ENCODE measurements at regions not wholly inside any gene's neighbourhood (a gene's known extent, or its start where the extent isn't known, plus 50 kb on each side); places are given as distances from the start of the nearest gene placed in this dataset.

GRCh38 chr16:8492690-8493089, 97.6 kb downstream of the TMEM114 start:
- CTCF ChIA-PET = no interaction called here
- Histone ChIP-seq H3K4me1 (no peaks in the 10 kb centered on the region), H3K27ac (no peak overlapping the region), H3K4me3 (no peak overlapping the region), H3K9me3 (no peaks in the 10 kb centered on the region), H3K4me2 (no peak overlapping the region)
- TF ChIP-seq RARB (CRISPR knock-in tag; IDR thresholded peaks at IDR 0.05) (no peak), KDM1A (IDR thresholded peaks at IDR 0.05; ENCODE audit: low read depth) (no peak), EHMT2 (IDR thresholded peaks at IDR 0.05; ENCODE audit: low read depth) (no peak)
- ATAC-seq = no peak
- no peak for FAIRE-seq
- no peak for DNase-seq (ENCODE audit: low read depth in 1 of 2, low spot score in 1 of 2)
- POLR2A ChIA-PET = no interaction called here

DNA sequence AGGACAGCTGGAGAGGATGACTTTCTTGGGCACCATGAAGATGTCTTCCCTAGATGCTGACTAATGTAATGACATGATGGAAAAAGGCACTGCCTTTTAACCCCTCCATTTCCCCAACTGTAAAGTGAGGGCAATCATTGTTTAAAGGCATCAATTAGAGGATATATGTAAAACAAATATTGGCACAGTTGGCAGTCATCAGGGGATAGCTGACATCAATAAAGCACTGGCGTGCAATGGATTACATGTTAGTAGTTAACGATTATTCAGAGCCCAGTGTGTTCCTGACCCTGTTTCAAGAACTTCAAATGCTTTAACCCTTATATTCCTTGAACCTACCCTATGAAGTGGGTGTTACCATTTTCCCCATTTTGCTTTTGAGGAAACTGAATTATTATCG, 100.7 kb downstream of the TMEM114 start:
- Histone ChIP-seq H3K4me2 (no peak overlapping the region), H3K4me3 (no peak overlapping the region), H3K27ac (no peak overlapping the region), H3K9me3 (no peaks in the 10 kb centered on the region), H3K4me1 (no peaks in the 10 kb centered on the region)
- POLR2A ChIA-PET = no interaction called here
- FAIRE-seq (no peak), DNase-seq (ENCODE audit: low read depth in 1 of 2, low spot score in 1 of 2) (no peak), ATAC-seq (no peak)
- WGBS (ENCODE audit: missing lambda C conversion rate) = 1% methylated on average over 3 of the region's 3 CpGs
- no peak for TF ChIP-seq JUNB (IDR thresholded peaks at IDR 0.05)
- no peak for TF ChIP-seq FOSB (CRISPR knock-in tag; IDR thresholded peaks at IDR 0.05)
- no peak for TF ChIP-seq POLR2AphosphoS2 (conservative IDR thresholded peaks at IDR 0.05; ENCODE audit: low read length)
- no peak for TF ChIP-seq CHD4 (IDR thresholded peaks at IDR 0.05; ENCODE audit: borderline replicate concordance)
- TF ChIP-seq NFE2L2 (conservative IDR thresholded peaks at IDR 0.05; ENCODE audit: low read length) = no peak
- TF ChIP-seq RCOR1 (IDR thresholded peaks at IDR 0.05; ENCODE audit: low read depth, low read length) = no peak
- TF ChIP-seq, protein P1, sequence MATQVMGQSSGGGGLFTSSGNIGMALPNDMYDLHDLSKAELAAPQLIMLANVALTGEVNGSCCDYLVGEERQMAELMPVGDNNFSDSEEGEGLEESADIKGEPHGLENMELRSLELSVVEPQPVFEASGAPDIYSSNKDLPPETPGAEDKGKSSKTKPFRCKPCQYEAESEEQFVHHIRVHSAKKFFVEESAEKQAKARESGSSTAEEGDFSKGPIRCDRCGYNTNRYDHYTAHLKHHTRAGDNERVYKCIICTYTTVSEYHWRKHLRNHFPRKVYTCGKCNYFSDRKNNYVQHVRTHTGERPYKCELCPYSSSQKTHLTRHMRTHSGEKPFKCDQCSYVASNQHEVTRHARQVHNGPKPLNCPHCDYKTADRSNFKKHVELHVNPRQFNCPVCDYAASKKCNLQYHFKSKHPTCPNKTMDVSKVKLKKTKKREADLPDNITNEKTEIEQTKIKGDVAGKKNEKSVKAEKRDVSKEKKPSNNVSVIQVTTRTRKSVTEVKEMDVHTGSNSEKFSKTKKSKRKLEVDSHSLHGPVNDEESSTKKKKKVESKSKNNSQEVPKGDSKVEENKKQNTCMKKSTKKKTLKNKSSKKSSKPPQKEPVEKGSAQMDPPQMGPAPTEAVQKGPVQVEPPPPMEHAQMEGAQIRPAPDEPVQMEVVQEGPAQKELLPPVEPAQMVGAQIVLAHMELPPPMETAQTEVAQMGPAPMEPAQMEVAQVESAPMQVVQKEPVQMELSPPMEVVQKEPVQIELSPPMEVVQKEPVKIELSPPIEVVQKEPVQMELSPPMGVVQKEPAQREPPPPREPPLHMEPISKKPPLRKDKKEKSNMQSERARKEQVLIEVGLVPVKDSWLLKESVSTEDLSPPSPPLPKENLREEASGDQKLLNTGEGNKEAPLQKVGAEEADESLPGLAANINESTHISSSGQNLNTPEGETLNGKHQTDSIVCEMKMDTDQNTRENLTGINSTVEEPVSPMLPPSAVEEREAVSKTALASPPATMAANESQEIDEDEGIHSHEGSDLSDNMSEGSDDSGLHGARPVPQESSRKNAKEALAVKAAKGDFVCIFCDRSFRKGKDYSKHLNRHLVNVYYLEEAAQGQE (IDR thresholded peaks at IDR 0.05) = no peak
- no peak for TF ChIP-seq ELK1 (IDR thresholded peaks at IDR 0.05; ENCODE audit: low read depth, low read length)
- TF ChIP-seq ESRRA (IDR thresholded peaks at IDR 0.05; ENCODE audit: borderline replicate concordance, low read length) = no peak
- no peak for TF ChIP-seq SREBF2 (IDR thresholded peaks at IDR 0.05)
- TF ChIP-seq, protein P2, sequence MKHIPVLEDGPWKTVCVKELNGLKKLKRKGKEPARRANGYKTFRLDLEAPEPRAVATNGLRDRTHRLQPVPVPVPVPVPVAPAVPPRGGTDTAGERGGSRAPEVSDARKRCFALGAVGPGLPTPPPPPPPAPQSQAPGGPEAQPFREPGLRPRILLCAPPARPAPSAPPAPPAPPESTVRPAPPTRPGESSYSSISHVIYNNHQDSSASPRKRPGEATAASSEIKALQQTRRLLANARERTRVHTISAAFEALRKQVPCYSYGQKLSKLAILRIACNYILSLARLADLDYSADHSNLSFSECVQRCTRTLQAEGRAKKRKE (CRISPR knock-in tag; IDR thresholded peaks at IDR 0.05; ENCODE audit: low read depth) = no peak
- TF ChIP-seq NR3C1 (IDR thresholded peaks at IDR 0.05) = no peak
- CTCF ChIA-PET = no interaction called here

DNA sequence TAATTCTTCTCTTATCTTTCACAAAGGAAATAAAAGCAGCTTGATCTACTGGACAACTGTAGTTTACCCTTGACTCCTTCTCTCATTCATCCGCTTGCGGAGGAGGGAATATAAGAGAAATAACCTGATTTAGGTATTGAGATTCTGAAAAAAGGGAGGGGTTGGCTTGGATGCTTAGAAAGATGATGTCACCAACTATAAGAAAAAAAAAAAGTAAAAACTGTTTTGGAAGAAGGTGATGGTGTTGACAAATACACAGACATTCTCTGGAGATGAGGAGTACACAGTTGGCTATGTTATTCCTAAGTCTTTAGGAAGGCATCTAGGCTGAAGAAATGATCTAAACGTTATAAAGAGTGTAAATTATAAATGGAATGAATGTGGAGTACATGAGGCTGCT, 103.3 kb downstream of the TMEM114 start:
- ATAC-seq (no peak), FAIRE-seq (no peak), DNase-seq (ENCODE audit: low read depth in 1 of 2, low spot score in 1 of 2) (no peak)
- 50% methylated on average over 3 of the region's 3 CpGs for WGBS (ENCODE audit: missing lambda C conversion rate)
- no peaks in the 10 kb centered on the region for H3K4me1 ChIP-seq
- H3K27ac ChIP-seq = no peak overlapping the region
- POLR2A ChIA-PET = no interaction called here
- H3K9me3 ChIP-seq = no peaks in the 10 kb centered on the region
- H3K4me2 ChIP-seq = no peak overlapping the region
- no peak overlapping the region for H3K4me3 ChIP-seq
- CTCF ChIA-PET = no interaction called here
- TF ChIP-seq HOXA7 (CRISPR knock-in tag; IDR thresholded peaks at IDR 0.05) (no peak), PHF8 (IDR thresholded peaks at IDR 0.05; ENCODE audit: borderline replicate concordance, low read depth) (no peak), NPAS2 (CRISPR knock-in tag; IDR thresholded peaks at IDR 0.05; ENCODE audit: borderline replicate concordance) (no peak), MYC (IDR thresholded peaks at IDR 0.05; ENCODE audit: borderline replicate concordance, low read length) (no peak), TP53 (CRISPR knock-in tag; IDR thresholded peaks at IDR 0.05) (no peak), NR3C1 (IDR thresholded peaks at IDR 0.05) (no peak), HOXB5 (CRISPR knock-in tag; IDR thresholded peaks at IDR 0.05) (no peak), KDM5A (IDR thresholded peaks at IDR 0.05) (no peak), FOSB (CRISPR knock-in tag; IDR thresholded peaks at IDR 0.05) (no peak), POLR2AphosphoS2 (conservative IDR thresholded peaks at IDR 0.05; ENCODE audit: low read length) (no peak), BCL3 (IDR thresholded peaks at IDR 0.05) (no peak), EP300 (IDR thresholded peaks at IDR 0.05) (no peak), CBX8 (IDR thresholded peaks at IDR 0.05) (no peak), ELK1 (IDR thresholded peaks at IDR 0.05; ENCODE audit: low read depth, low read length) (no peak)
- TF ChIP-seq, protein P3, sequence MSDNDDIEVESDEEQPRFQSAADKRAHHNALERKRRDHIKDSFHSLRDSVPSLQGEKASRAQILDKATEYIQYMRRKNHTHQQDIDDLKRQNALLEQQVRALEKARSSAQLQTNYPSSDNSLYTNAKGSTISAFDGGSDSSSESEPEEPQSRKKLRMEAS (IDR thresholded peaks at IDR 0.05) = no peak
- TF ChIP-seq, protein P2 (CRISPR knock-in tag; IDR thresholded peaks at IDR 0.05; ENCODE audit: low read depth) = no peak

All from A549 (cell line).